NCI-H1417 (cell line): ENCODE measurements at regions not wholly inside any gene's neighbourhood (a gene's known extent, or its start where the extent isn't known, plus 50 kb on each side); places are given as distances from the start of the nearest gene placed in this dataset.
"Not testable (repeated sequence)": the region's sequence is repeated elsewhere in the genome, so short reads cannot be mapped to it uniquely, and the experiment has no call there.

Experiments
- DNase-seq, 3 experiments: peaks; one replicate each; lab custom pipeline; 2025; lab: John Stamatoyannopoulos, UW

- DNase-seq: not testable (repeated sequence)
Observed at GRCh38 chr2:131738996-131739434, 211.3 kb downstream of the CCDC74A start.

- DNase-seq: no peak
Observed at GRCh38 chr2:131753640-131754561, 226.2 kb downstream of the CCDC74A start.

- no peak for DNase-seq
Observed at GRCh38 chr2:131754929-131755720, 227.4 kb downstream of the CCDC74A start.

DNA sequence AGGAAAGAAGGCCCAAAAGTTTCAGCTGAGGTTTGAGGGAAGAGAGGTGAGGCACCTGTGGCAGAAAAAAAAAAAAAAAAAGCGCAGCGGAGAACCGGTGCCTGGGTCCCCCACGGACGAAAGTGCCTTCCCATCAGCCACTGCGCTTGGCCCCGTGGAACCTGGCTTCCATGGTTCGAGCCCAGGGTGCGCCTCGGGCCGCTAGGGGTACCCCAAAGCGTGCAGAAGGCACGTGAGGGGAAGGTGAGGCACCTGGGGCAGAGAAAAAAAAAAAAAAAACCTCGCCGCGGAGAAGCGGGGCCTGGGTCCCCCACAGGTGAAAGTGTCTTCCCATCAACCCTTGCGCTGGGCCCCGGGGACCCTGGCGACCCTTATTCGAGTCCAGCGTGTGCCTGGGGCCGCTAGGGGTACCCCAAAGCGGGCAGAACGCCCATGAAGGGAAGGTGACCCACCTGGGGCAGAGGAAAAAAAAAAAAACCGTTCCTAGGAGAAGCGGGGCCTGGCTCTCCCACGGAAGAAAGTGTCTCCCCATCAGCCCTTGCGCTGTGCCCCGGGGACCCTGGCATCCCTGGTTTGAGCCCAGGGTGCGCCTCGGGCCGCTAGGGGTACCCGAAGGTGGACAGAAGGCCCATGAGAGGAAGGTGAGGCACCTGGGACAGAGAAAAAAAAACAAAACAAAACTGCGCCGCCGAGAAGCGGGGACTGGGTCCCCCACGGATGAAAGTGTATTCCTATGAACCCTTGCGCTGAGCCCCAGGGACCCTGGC is 228.6 kb downstream of the CCDC74A start:
- DNase-seq: no peak

DNA sequence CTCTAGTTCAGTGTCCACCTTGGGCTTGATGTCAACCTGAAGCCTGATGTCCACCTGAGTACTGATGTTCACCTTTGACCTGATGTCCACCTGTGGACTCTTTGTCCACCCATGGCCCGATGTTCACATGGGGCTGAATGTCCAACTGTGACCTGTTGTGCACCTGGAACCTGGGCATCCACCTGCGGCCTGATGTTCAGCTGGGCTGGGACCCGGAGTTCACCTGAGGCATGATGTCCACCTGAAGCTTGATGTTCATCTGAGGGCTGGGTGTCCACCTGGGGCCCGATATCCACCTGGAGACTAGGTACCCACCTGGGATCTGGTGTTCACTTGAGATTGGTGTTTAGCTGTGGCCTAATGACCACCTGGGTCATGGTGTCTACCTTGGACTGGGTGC is 231.3 kb downstream of the CCDC74A start:
- not testable (repeated sequence) for DNase-seq

DNA sequence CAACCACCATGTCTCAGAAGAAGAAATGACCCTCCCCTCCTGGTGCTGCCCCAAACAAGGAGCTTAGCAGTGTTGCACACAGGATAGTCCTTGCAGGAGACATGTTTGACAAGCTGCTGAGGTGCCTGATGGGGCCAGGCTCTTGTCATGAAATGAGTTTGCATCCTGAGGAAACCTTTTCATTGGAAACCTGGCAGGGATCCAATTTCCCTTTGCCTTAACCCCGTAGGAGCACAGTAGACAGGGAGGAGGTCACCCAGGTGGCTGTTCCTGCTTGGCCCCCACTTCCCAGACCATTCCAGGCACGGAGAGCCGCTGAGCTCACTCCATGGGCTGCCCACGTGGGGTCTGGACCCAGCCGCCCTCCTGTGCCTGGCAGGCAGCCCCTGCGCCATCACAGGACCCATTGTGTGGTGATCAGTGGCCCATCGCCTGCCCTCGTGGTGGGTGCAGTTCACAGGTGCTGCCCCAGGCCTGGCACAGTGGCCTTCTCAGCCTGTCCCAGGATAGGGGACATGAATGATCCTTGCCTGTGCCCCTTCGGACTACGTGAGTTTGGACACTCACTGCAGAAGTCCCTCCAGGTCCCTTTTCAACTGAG is 247.4 kb downstream of the CCDC74A start:
- DNase-seq: peak in 1 of 3 experiments; percentile 30

DNA sequence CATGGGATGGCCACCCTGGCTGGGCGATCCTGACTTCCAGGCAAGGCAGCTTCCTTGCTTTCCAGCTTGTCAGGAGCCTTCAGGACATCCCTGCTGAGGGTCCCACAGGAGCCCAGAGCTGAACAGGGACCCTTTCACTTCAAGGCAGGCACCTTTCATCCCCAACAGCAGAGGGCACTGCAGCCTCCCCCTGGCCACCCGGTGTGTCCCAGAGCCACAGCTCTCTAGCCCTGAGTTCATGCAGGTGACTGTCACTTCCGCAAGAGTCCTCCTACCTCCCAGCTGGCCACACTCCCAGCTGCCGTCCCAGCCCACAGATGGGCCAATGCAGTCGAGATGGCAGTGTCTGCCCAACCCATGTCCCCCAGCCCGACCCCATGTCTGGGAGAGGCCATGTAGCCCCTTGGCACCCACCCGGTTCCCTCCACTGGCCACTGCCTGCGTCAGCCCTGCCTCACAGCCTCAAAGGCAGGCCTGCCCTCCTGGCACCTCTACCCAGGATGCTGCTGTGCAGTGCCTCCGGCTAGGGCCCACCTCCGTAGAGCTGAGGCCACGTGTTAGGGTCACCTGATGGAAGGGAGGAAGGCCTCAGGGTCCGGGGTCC is 248.3 kb downstream of the CCDC74A start:
- DNase-seq: not testable (repeated sequence)

- DNase-seq: not testable (repeated sequence)
Observed at GRCh38 chr2:131780446-131780845, 252.8 kb downstream of the CCDC74A start.

- DNase-seq: no peak
Observed at GRCh38 chr2:131801210-131801744, 273.6 kb downstream of the CCDC74A start.

- peak; percentile 49 to 70 (median 66) for DNase-seq
Observed at GRCh38 chr2:131801745-131802350, 274.2 kb downstream of the CCDC74A start.

GRCh38 chr2:131802351-131802836 is 274.7 kb downstream of the CCDC74A start:
- peak; percentile 24 to 44 (median 27) for DNase-seq

GRCh38 chr2:131803237-131803636 is 275.5 kb downstream of the CCDC74A start:
- DNase-seq: not testable (repeated sequence)

GRCh38 chr2:131812605-131813004 is 284.9 kb downstream of the CCDC74A start:
- DNase-seq: not testable (repeated sequence)

DNA sequence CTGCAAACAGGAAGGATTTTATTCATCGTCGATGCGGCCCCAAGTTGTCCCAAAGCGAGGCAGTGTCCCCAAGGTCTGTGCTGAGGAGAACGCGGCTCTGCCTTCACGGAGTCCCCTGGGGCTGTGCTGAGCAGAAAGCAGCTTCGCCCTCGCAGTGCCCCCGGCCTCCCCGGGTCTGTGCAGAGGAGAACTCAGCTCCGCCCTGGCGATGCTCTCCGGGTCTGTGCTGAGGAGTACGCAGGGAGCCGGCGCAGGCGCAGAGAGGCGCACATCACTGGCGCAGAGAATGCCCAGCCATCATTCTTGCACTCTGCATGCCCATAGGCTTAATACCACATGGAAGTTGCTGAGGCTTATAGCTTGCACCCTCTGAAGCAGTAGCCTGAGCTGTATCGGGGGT is 285.7 kb downstream of the CCDC74A start:
- not testable (repeated sequence) for DNase-seq

DNA sequence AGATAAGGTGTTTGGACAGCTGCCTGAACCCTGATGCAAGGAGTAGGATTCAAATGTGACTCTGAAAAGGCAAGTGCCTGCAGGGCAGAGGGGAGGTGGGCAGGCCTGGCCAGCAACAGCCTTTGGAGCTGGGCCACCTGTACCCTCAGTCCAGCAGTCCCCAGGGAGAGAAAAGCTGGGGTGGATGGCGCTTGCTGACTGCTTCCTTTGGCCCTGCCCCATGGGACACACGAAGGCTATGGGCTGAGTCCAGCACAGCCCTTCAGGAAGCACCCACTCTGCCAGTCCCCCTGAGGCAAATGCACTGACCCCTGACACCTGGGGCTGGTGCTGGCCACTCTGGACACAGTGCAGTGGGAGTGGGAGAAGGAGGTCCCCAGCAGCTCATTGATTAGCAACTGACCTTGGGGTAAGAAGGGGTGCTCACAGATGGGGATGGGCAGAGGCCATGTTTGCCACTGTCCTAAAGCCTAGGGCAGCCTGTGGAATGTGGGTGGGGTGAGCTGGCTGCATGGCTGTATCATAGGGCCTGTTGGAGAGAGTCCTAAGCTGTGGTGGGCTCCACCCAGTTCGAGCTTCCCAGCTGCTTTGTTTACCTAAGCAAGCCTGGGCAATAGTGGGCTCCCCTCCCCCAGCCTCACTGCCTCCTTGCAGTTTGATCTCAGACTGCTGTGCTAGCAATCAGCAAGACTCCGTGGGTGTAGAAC is 290.7 kb downstream of the CCDC74A start:
- DNase-seq: not testable (repeated sequence)

GRCh38 chr2:131822237-131822721 is 294.6 kb downstream of the CCDC74A start:
- not testable (repeated sequence) for DNase-seq

DNA sequence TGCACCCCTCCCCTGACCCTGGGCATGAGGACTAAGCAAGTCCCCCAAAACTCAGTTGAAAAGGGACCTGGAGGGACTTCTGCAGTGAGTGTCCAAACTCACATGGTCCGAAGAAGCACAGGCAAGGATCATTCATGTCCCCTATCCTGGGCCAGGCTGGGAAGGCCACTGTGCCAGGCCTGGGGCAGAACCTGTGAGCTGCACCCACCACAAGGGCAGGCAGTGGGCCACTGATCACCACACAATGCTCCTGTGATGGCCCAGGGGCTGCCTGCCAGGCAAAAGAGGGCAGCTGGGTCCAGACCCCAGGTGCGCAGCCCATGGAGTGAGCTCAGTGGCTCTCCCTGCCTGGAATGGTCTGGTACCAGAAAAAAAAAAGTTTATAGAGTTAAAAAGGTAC is 295.4 kb downstream of the CCDC74A start:
- DNase-seq: not testable (repeated sequence)

GRCh38 chr2:131824986-131825385 is 297.3 kb downstream of the CCDC74A start:
- DNase-seq: not testable (repeated sequence)

GRCh38 chr2:131827481-131828163 is 299.9 kb downstream of the CCDC74A start:
- DNase-seq: no peak
